ENCODE measurements at regions not wholly inside any gene's neighbourhood (a gene's known extent, or its start where the extent isn't known, plus 50 kb on each side); places are given as distances from the start of the nearest gene placed in this dataset.

DNA sequence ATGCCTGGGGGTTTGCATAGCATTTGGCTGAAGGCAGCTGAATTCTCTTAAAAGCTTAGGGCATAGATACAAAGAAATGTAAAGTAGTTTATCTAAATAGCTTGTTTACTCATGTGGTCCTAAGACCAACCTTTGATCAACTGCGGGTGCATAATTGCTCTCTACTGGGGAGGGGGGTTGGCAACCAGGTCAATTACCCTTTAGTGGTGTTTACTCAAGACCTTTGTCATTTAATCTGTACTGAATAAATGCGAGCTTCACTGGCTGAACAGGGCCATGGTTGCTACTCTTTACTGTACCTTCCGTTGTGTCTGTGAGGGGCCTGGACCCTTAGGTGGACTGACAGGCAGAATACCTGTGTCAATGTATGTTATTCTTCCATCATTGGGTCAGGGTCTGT, 102.7 kb upstream of the FAM9C start:
- TF ChIP-seq CHD2 (IDR thresholded peaks at IDR 0.05; ENCODE audit: low read length, partially characterized antibody) (no peak), CTCF (IDR thresholded peaks at IDR 0.05) (no peak), IRF3 (IDR thresholded peaks at IDR 0.05; ENCODE audit: low read depth, low read length) (no peak), FOXM1 (IDR thresholded peaks at IDR 0.05; ENCODE audit: low read depth) (no peak)
- TF ChIP-seq, protein P1, sequence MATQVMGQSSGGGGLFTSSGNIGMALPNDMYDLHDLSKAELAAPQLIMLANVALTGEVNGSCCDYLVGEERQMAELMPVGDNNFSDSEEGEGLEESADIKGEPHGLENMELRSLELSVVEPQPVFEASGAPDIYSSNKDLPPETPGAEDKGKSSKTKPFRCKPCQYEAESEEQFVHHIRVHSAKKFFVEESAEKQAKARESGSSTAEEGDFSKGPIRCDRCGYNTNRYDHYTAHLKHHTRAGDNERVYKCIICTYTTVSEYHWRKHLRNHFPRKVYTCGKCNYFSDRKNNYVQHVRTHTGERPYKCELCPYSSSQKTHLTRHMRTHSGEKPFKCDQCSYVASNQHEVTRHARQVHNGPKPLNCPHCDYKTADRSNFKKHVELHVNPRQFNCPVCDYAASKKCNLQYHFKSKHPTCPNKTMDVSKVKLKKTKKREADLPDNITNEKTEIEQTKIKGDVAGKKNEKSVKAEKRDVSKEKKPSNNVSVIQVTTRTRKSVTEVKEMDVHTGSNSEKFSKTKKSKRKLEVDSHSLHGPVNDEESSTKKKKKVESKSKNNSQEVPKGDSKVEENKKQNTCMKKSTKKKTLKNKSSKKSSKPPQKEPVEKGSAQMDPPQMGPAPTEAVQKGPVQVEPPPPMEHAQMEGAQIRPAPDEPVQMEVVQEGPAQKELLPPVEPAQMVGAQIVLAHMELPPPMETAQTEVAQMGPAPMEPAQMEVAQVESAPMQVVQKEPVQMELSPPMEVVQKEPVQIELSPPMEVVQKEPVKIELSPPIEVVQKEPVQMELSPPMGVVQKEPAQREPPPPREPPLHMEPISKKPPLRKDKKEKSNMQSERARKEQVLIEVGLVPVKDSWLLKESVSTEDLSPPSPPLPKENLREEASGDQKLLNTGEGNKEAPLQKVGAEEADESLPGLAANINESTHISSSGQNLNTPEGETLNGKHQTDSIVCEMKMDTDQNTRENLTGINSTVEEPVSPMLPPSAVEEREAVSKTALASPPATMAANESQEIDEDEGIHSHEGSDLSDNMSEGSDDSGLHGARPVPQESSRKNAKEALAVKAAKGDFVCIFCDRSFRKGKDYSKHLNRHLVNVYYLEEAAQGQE (IDR thresholded peaks at IDR 0.05; ENCODE audit: low read depth, low read length): no peak
